Fibroblast of villous mesenchyme (primary cell): ENCODE measurements at regions not wholly inside any gene's neighbourhood (a gene's known extent, or its start where the extent isn't known, plus 50 kb on each side); places are given as distances from the start of the nearest gene placed in this dataset.
"Not testable (repeated sequence)": the region's sequence is repeated elsewhere in the genome, so short reads cannot be mapped to it uniquely, and the experiment has no call there.

Experiments used
- DNase-seq: peaks from one replicate; pipeline ENCODE4 v3.0.0-alpha.2; 2010; ENCODE audit warnings: low read depth
- H3K4me3 ChIP-seq: 2 replicates; pipeline ENCODE4 v1.5.1; 2011; ENCODE audit warnings: low read depth, mild to moderate bottlenecking, low read length
- TF ChIP-seq, protein P1 (sequence below): IDR thresholded peaks from 2 replicates; pipeline ENCODE4 v1.5.1; 2012; ENCODE audit warnings: low read depth, mild to moderate bottlenecking, low read length; ENCODE audit not compliant: insufficient read depth

- no peak overlapping the region for H3K4me3 ChIP-seq
- DNase-seq = peak; percentile 77
- TF ChIP-seq, protein P1, sequence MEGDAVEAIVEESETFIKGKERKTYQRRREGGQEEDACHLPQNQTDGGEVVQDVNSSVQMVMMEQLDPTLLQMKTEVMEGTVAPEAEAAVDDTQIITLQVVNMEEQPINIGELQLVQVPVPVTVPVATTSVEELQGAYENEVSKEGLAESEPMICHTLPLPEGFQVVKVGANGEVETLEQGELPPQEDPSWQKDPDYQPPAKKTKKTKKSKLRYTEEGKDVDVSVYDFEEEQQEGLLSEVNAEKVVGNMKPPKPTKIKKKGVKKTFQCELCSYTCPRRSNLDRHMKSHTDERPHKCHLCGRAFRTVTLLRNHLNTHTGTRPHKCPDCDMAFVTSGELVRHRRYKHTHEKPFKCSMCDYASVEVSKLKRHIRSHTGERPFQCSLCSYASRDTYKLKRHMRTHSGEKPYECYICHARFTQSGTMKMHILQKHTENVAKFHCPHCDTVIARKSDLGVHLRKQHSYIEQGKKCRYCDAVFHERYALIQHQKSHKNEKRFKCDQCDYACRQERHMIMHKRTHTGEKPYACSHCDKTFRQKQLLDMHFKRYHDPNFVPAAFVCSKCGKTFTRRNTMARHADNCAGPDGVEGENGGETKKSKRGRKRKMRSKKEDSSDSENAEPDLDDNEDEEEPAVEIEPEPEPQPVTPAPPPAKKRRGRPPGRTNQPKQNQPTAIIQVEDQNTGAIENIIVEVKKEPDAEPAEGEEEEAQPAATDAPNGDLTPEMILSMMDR = no peak
These were observed 74.6 kb upstream of the EGFR start for GRCh38 chr7:54944179-54944578.

- TF ChIP-seq, protein P1 = no peak
- no peak for DNase-seq
- no peak overlapping the region for H3K4me3 ChIP-seq
These were observed 72.5 kb upstream of the EGFR start for GRCh38 chr7:54946271-54946670.

DNA sequence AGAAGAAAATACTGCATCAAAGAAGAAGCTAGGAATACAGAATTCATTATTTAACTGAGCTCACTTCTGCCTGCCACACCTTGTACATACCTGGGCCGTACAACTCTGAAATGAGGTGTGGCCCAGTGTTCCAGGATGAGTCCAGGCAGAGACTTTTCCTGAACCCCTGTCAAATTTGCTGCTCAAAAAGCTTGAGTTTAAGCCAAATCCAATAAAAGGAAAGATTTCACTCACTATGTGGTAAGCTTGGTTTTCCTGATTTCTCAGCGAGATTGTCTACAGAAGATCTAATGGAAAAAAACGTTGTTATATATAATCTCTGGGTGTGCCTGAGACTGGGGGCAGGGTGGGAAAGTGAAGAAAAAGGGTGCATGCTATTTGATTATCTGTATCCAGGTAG, 72.1 kb upstream of the EGFR start:
- H3K4me3 ChIP-seq = no peak overlapping the region
- no peak for DNase-seq
- TF ChIP-seq, protein P1 = no peak

DNA sequence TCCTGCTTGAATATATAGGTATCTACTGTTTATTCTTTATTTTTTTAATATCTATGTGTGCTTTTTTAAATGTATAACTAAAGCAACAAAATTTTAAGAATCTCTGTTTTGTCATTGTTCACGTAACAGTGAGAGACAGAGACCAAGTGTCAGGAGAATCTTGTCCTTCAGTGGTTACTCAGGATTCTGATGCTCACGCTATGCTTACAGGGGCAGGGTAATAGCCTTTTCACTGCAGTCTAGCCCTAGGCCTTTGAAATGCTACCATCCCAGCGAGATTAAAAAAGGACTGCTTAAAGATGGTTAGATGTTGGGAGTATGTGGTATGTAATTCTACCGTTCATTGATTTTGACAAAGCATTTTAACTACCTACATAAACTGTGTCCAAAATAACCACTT, 71.6 kb upstream of the EGFR start:
- no peak for DNase-seq
- TF ChIP-seq, protein P1 = no peak
- H3K4me3 ChIP-seq = no peak overlapping the region

DNA sequence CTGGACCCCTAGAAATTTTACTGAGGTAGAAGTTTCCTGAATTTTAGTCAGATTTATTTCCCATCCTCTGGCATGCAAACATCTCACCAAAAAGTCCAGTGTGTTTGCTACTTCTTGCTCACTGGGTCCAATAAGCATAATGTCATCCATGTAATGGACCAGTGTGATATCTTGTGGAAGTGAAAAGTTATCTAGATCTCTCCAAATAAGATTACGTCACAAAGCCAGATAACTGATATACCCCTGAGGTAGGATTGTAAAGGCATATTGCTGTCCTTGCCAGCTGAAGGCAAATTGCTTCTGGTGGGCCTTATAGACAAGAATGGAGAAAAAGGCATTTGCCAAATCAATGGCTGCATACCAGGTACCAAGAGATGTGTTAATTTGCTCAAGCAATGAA, 69.3 kb upstream of the EGFR start:
- H3K4me3 ChIP-seq, DNase-seq: not testable (repeated sequence)

- DNase-seq = no peak
- TF ChIP-seq, protein P1 = no peak
- H3K4me3 ChIP-seq = no peak overlapping the region
These were observed 63.5 kb upstream of the EGFR start for GRCh38 chr7:54955296-54955695.

GRCh38 chr7:54955696-54956420, 63.0 kb upstream of the EGFR start:
- no peak overlapping the region for H3K4me3 ChIP-seq
- TF ChIP-seq, protein P1 = no peak
- DNase-seq = no peak
